Medulla oblongata (tissue), 1 donor: ENCODE measurements at regions not wholly inside any gene's neighbourhood (a gene's known extent, or its start where the extent isn't known, plus 50 kb on each side); places are given as distances from the start of the nearest gene placed in this dataset.

Experiments
- DNase-seq: peaks from one replicate; pipeline ENCODE4 v3.0.0-alpha.2; 2015; ENCODE audit errors: extremely low spot score

GRCh38 chrX:99719140-99719539 is 690.9 kb downstream of the PCDH19 start:
- no peak for DNase-seq

GRCh38 chrX:99717716-99718115 is 692.4 kb downstream of the PCDH19 start:
- DNase-seq: no peak

DNA sequence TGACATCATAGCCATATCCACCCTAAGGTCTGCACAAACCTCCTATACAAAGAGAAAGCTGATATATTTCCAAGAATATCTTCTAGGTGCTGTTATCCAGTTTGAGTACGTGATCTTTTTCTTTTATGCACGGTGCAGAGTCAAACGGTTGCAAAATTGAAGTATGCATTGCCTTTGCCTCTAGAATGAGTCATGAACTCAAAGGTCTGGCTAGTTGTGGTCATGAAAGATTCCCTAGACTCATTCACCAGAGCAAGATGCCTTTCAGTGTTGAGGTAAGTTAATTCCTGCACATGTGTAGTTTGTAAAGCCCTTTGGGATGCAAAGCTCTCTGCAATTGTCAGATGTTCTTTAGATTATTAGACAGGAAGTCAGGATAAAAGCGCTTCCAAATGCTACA is 704.4 kb downstream of the PCDH19 start:
- no peak for DNase-seq

GRCh38 chrX:99703473-99703872 is 706.6 kb downstream of the PCDH19 start:
- DNase-seq: no peak

GRCh38 chrX:99698451-99698850 is 711.6 kb downstream of the PCDH19 start:
- DNase-seq: no peak

GRCh38 chrX:99663136-99663535 is 746.9 kb downstream of the PCDH19 start:
- DNase-seq: no peak

- DNase-seq: no peak
Observed at GRCh38 chrX:99654188-99654587, 755.9 kb downstream of the PCDH19 start.

- DNase-seq: no peak
Observed at GRCh38 chrX:99653352-99653751, 756.7 kb downstream of the PCDH19 start.

DNA sequence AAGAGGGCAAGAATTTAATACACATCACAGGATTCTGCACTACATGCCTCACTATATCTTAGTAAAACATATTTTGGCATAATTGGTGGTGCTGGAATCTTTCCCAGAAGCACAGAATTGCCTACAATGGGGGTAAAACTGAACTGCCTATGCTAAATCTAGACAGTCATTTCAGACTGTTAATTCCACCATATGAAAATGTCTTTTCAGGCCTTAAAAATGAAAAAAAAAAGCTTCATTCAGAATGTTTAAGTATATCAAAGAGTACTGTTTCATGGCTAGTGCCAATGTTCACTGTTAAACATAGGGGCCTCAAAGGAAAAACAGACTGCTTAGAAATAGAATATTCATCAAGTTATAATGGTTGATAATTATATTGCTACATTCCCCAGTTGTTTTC is 797.0 kb downstream of the PCDH19 start:
- DNase-seq: no peak

GRCh38 chrX:99603091-99603814 is 806.8 kb downstream of the PCDH19 start:
- DNase-seq: no peak

DNA sequence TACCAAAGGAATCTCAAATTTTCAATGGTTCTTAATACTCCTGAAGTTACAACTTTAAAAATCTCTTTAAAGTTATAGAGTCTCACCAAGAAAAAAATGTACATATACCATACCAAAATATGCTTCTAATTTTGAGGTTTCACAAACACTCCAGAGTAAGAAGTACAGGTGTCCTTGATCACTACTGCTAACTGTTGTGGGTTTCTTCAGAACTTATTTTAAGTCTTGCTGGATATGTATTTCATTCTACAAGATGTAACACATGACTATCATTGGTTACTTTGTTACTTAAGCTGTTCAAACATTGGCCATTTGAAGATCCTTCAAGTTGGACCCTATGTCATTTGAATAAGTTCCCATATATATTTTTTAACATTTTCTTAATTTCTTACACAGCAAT is 808.0 kb downstream of the PCDH19 start:
- no peak for DNase-seq

- no peak for DNase-seq
Observed at GRCh38 chrX:99588936-99589335, 821.1 kb downstream of the PCDH19 start.

DNA sequence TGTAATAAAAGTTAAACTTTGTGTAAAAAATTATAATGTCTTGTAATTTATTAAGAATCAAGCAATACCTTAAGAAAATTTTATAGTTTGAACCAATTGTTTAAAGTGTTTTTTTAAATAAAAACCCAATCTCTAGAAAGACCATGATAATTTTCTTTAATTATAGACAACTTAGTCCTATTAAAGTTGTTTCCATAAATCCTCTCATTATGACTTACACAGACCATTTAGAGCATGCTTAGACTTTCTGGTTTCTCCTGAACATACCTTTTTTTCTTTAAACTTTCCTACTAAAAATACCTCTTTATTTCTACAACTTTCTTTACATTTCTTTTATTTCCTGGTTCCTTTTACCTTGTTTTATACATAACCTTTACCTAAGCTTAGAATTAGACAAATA is 837.4 kb downstream of the PCDH19 start:
- no peak for DNase-seq

GRCh38 chrX:99549381-99549780 is 860.7 kb downstream of the PCDH19 start:
- DNase-seq: no peak

GRCh38 chrX:99522450-99522849 is 887.6 kb downstream of the PCDH19 start:
- DNase-seq: no peak

GRCh38 chrX:99507768-99508167 is 902.3 kb downstream of the PCDH19 start:
- DNase-seq: no peak

- no peak for DNase-seq
Observed at GRCh38 chrX:99495453-99495852, 914.6 kb downstream of the PCDH19 start.

- no peak for DNase-seq
Observed at GRCh38 chrX:99494668-99495067, 915.4 kb downstream of the PCDH19 start.

GRCh38 chrX:99480728-99481127 is 929.3 kb downstream of the PCDH19 start:
- no peak for DNase-seq

DNA sequence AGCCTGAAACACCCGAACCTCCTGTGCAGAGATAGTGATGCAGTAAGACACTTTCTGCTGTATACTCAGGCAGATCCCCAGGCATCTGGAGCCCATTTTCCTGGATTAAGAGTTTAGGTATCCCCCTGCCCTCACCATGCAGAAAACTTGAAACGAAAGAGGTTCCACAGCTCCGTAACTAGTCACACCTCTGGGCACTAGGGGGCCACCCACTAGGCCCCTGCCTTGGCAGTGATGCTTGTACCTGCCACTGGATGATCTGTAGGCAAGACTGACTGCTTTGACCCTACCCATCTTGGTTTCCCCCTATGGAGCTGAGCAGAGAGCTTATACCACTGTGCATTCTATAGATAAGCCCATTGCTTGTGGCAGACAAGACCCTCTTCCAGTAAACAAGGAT is 940.6 kb downstream of the PCDH19 start:
- DNase-seq: no peak

GRCh38 chrX:99468993-99469392 is 941.1 kb downstream of the PCDH19 start:
- no peak for DNase-seq

DNA sequence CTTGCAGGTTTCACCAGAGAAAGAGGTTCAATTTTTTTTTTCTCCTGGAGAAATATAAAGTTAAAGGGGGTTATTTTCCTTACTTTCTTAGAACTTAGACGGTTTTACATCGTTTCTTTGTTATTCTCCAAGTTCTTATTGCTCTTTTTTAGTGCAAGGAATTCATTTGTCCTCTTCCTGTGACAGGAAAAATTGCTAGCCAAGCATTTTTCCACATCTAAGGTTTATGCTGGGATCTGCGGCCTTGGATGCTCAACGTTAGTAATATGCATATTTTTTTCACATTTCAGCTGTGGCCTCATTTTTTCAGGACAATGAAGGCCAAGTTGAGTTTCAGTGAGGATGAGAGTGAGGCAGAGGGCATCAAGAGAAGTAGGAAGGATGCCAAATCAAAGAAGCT is 948.9 kb downstream of the PCDH19 start:
- no peak for DNase-seq

- DNase-seq: no peak
Observed at GRCh38 chrX:99445336-99445735, 964.7 kb downstream of the PCDH19 start.

DNA sequence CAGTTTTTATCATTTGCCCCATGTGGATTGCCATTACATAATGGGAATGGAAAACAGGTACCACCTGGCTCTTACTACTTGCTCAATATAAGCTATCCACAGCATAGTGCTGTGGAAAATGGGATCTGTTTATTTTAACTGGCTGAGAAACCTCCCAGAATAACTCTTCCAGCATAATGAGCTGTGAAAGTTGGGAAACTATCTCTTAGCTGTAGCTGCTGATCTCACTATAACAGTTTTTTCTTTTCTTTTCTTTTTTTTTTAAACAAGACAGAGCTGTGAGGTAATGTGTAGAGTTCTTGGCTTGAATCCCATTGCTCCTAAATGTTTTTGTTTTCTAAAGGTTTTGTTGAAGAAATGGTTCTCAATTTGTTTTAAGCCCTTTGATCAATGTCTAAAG is 988.3 kb downstream of the PCDH19 start:
- no peak for DNase-seq
